K562 (cell line): ENCODE measurements at regions not wholly inside any gene's neighbourhood (a gene's known extent, or its start where the extent isn't known, plus 50 kb on each side); places are given as distances from the start of the nearest gene placed in this dataset.
A peak's percentile ranks its signal among the peaks of the same experiment; 100 is the strongest.

Experiments
- ATAC-seq: fragments of 200-7000 bp; cut with Tn5 transposase; 3 replicates; pipeline ENCODE4 v1.9.1; 2020; ENCODE audit warnings: moderate library complexity
- BruUV-seq: library from RNA; stranded (reverse); fragments of 400-500 nt; replicated peaks from 2 replicates; lab custom pipeline; 2021; lab: Mats Ljungman, UMichigan
- CTCF ChIA-PET: fragments of 300-600 bp; formaldehyde crosslinking; extraction: SDS; loops from one replicate; lab custom pipeline; 2021; ENCODE audit warnings: low intra/inter-chr PET ratio; lab: Yijun Ruan, JAX
- POLR2A ChIA-PET: fragments of 300-600, 350-650 bp; sonication (Branson Sonifier 250); formaldehyde crosslinking; extraction: SDS; loops from one replicate; lab custom pipeline; 2021; ENCODE audit warnings: antibody characterized with exemption, inconsistent platforms; lab: Yijun Ruan, JAX
- DNase-seq, 4 experiments: peaks; one replicate each; pipeline versions ENCODE4 v3.0.0 to v3.0.0-alpha.2; 2011 to 2018; ENCODE audit warnings: low spot score in 3 of 4, mixed read lengths in 3 of 4; ENCODE audit errors: extremely low read depth in 1 of 4
- FAIRE-seq: peaks from 2 replicates; lab custom pipeline; 2011; peaks lifted over from hg19 to GRCh38; lab: Jason Lieb, UNC
- H2AFZ ChIP-seq: 2 replicates; pipeline ENCODE4 v1.6.0; 2011; ENCODE audit warnings: low read depth, low read length, control low read depth, inconsistent platforms
- H3K27ac ChIP-seq: fragments of 200-600 bp; 3 replicates; pipeline ENCODE4 v1.8.0; 2011; ENCODE audit warnings: low read depth, mild to moderate bottlenecking, control low read depth, inconsistent platforms, low read length, moderate library complexity, mixed read lengths; ENCODE audit errors: extremely low read depth
- H3K27me3 ChIP-seq, 2 experiments: fragments of 300-600 bp in 1 of 2; 2 replicates in 1 of 2; 3 replicates in 1 of 2; pipeline versions ENCODE4 v1.6.0 to v1.8.0; 2011; ENCODE audit warnings: inconsistent platforms in 2 of 2, low read length in 2 of 2, mild to moderate bottlenecking in 1 of 2, mixed read lengths in 1 of 2, moderate library complexity in 1 of 2; ENCODE audit not compliant: control insufficient read depth in 2 of 2, insufficient read depth in 2 of 2
- H3K36me3 ChIP-seq: fragments of 300-600 bp; 3 replicates; pipeline ENCODE4 v1.8.0; 2011; ENCODE audit warnings: mild to moderate bottlenecking, low read length, inconsistent platforms; ENCODE audit not compliant: control insufficient read depth, insufficient read depth
- H3K4me1 ChIP-seq, 2 experiments: fragments of 200-600 bp in 1 of 2; replicated peaks in 1 of 2; 2 replicates in 1 of 2; 3 replicates in 1 of 2; pipeline versions ENCODE4 v1.5.1 to v1.8.0; 2011; ENCODE audit warnings: inconsistent platforms in 2 of 2, low read length in 2 of 2, mild to moderate bottlenecking in 1 of 2, mixed read lengths in 1 of 2, moderate library complexity in 1 of 2; ENCODE audit not compliant: control insufficient read depth in 2 of 2, insufficient read depth in 2 of 2
- H3K4me2 ChIP-seq: 2 replicates; pipeline ENCODE4 v1.6.1; 2011; ENCODE audit warnings: low read length, control low read depth, inconsistent platforms, mixed read lengths; ENCODE audit not compliant: insufficient read depth
- H3K4me3 ChIP-seq: fragments of 200-600 bp; sonication (generic), shearing (Covaris generic); 2 replicates; pipeline ENCODE4 v1.5.1; 2016; ENCODE audit warnings: control low read depth, inconsistent platforms
- H3K79me2 ChIP-seq: fragments of 200-600 bp; 3 replicates; pipeline ENCODE4 v1.8.0; 2011; ENCODE audit warnings: low read length, inconsistent platforms; ENCODE audit not compliant: control insufficient read depth, insufficient read depth
- H3K9ac ChIP-seq, 2 experiments: 2 replicates each; pipeline versions ENCODE4 v1.6.0 to v1.6.1; 2011; ENCODE audit warnings: low read depth in 2 of 2, low read length in 2 of 2, control low read depth in 1 of 2, inconsistent platforms in 1 of 2, mild to moderate bottlenecking in 1 of 2, mixed read lengths in 1 of 2; ENCODE audit not compliant: insufficient read depth in 1 of 2
- H3K9me1 ChIP-seq: one replicate; pipeline ENCODE4 v1.6.0; 2011; ENCODE audit warnings: inconsistent platforms, mild to moderate bottlenecking, low read length, moderate library complexity; ENCODE audit not compliant: control insufficient read depth, insufficient read depth
- H3K9me3 ChIP-seq: replicated peaks from 2 replicates; pipeline ENCODE4 v1.5.1; 2011; ENCODE audit warnings: low read depth, low read length, inconsistent platforms; ENCODE audit not compliant: control insufficient read depth, insufficient read depth
- H4K20me1 ChIP-seq: replicated peaks from 2 replicates; pipeline ENCODE4 v1.6.1; 2011; ENCODE audit warnings: low read length, inconsistent platforms, mixed read lengths; ENCODE audit not compliant: control insufficient read depth, insufficient read depth
- ETV1 ChIP-seq: fragments of 450-650 bp; conservative IDR thresholded peaks from 2 replicates; pipeline ENCODE4 v1.6.1; 2016; ENCODE audit warnings: missing genetic modification characterization, control low read depth, low read depth, missing compliant biosample characterization
- RAD21 ChIP-seq, 2 experiments: fragments of 250-450 bp in 1 of 2; fragments of 450-650 bp in 1 of 2; sonication (Bioruptor Pico) in 1 of 2; formaldehyde crosslinking in 1 of 2; IDR thresholded peaks in 1 of 2; conservative IDR thresholded peaks in 1 of 2; 2 replicates each; pipeline versions ENCODE4 v1.4.0 to v1.8.0; 2020 to 2022; ENCODE audit warnings: mild to moderate bottlenecking in 2 of 2, moderate library complexity in 1 of 2
- RB1 ChIP-seq: fragments of 450-650 bp; IDR thresholded peaks from 2 replicates; pipeline ENCODE4 v1.6.1; 2017; ENCODE audit warnings: low read depth, mild to moderate bottlenecking
- RBFOX2 ChIP-seq: fragments of 200-400 bp; formaldehyde crosslinking; IDR thresholded peaks from 2 replicates; pipeline ENCODE4 v1.6.1; 2017; ENCODE audit warnings: low read depth, mild to moderate bottlenecking, low read length, moderate library complexity
- WGBS: fragments of 100-300 bp; shearing (Covaris generic); methylation state at CpG from one replicate; pipeline ENCODE4 v1.1.6; 2016; ENCODE audit warnings: low coverage, mixed read lengths; ENCODE audit not compliant: insufficient coverage; ENCODE audit errors: missing lambda C conversion rate; 5-methylcytosine and 5-hydroxymethylcytosine counted together
- in situ Hi-C: fragments of 300-500 bp; cut with MboI; formaldehyde crosslinking; loops from 4 replicates; pipeline ENCODE4 v1.15.0; 2018; ENCODE audit warnings: inconsistent platforms, mixed read lengths
- intact Hi-C: fragments of 100-400 bp; cut with micrococcal nuclease; formaldehyde crosslinking; loops from 2 replicates; pipeline ENCODE4 v1.14.2; 2022
- TF ChIP-seq, protein P1 (sequence below): sonication (generic); formaldehyde crosslinking; IDR thresholded peaks from 2 replicates; pipeline ENCODE4 v1.8.0; 2022; ENCODE audit warnings: mild to moderate bottlenecking, missing genetic modification reagents
- TF ChIP-seq, protein P2 (sequence below): fragments of 450-650 bp; formaldehyde crosslinking; IDR thresholded peaks from 2 replicates; pipeline ENCODE4 v1.4.0; 2020; ENCODE audit warnings: mild to moderate bottlenecking, moderate library complexity

DNA sequence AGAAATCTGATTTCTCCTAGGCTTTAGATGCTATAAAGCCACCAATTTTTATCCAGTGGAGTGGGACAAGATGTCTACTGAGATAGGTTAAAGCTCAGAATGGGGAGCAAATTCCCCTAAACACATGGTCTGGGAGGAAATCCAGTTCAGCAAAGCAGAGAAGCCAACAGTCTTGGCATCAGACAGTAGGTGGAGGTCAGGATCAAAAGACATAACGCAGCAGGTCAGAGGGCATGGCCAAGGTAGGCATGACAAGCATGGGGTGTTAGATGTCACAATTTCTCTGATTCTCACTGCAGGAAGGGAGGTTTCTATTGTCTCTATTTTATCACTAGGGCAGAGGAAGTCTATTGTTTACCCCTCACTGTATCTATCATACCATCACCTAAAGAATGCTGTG lies 288.2 kb downstream of the ACTL7B start (continued):
- TF ChIP-seq, protein P1, sequence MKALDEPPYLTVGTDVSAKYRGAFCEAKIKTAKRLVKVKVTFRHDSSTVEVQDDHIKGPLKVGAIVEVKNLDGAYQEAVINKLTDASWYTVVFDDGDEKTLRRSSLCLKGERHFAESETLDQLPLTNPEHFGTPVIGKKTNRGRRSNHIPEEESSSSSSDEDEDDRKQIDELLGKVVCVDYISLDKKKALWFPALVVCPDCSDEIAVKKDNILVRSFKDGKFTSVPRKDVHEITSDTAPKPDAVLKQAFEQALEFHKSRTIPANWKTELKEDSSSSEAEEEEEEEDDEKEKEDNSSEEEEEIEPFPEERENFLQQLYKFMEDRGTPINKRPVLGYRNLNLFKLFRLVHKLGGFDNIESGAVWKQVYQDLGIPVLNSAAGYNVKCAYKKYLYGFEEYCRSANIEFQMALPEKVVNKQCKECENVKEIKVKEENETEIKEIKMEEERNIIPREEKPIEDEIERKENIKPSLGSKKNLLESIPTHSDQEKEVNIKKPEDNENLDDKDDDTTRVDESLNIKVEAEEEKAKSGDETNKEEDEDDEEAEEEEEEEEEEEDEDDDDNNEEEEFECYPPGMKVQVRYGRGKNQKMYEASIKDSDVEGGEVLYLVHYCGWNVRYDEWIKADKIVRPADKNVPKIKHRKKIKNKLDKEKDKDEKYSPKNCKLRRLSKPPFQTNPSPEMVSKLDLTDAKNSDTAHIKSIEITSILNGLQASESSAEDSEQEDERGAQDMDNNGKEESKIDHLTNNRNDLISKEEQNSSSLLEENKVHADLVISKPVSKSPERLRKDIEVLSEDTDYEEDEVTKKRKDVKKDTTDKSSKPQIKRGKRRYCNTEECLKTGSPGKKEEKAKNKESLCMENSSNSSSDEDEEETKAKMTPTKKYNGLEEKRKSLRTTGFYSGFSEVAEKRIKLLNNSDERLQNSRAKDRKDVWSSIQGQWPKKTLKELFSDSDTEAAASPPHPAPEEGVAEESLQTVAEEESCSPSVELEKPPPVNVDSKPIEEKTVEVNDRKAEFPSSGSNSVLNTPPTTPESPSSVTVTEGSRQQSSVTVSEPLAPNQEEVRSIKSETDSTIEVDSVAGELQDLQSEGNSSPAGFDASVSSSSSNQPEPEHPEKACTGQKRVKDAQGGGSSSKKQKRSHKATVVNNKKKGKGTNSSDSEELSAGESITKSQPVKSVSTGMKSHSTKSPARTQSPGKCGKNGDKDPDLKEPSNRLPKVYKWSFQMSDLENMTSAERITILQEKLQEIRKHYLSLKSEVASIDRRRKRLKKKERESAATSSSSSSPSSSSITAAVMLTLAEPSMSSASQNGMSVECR (CRISPR knock-in tag) = no peak
- no peak for TF ChIP-seq RBFOX2

DNA sequence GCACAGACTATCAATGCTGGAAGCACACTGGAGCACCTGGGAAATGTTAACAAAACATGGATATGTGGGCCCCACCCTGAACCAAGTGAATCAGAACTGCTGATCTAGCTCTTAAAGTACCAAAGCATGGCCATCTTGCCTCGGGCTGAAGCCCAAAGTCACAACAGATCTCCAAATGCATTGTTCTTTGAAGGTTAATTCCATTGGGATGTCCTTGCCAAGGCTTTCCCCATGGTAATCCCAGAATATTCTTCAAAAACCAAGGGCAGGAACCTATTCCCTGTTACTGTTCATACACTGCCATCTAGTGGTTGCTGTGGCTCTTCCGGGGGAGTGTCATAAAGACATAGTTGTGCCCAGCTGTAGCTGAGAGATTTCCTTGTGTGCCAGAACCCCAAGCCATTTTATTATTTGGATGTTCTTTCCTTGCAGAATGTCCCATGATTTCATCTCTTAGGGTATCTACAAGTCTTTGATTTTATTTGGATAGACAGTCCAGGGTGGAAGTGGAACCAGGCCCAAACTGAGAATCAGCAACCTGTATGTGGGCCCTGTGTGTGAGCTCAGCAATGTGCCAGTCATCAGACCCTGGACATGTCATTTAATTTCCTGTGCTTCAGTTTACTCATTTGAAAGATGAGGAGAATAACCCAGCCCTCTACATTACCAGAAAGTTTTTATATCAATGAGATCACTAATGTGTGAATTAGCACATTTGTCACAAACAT lies 290.0 kb downstream of the ACTL7B start:
- BruUV-seq = no TSS peak
- peak; percentile 95 for ATAC-seq
- Histone ChIP-seq H3K4me1 (no peaks in the 10 kb centered on the region), H3K9me3 (no peaks in the 10 kb centered on the region), H3K36me3 (no peaks in the 10 kb centered on the region), H3K27ac (no peak overlapping the region), H3K9me1 (no peaks in the 10 kb centered on the region), H3K4me2 (no peak overlapping the region), H3K4me3 (no peak overlapping the region), H4K20me1 (no peaks in the 10 kb centered on the region), H2AFZ (no peak overlapping the region), H3K9ac (no peak overlapping the region), H3K79me2 (no peaks in the 10 kb centered on the region), H3K27me3 (peaks cover 0 to 4% of the 10 kb centered on the region in 2 experiments; a peak in 1 of 5 replicates)
- in situ Hi-C loops = loop anchor here (10.0 kb wide), 2 partner anchors 1091 to 1141 kb away; no protein-coding TSS in a partner anchor
- POLR2A ChIA-PET = interaction anchor here (1.0 kb wide), 2 partner anchors 13 to 1143 kb away, joined by 3 to 6 read pairs; no protein-coding TSS in a partner anchor
- 0% methylated on average over 2 of the region's 2 CpGs for WGBS
- FAIRE-seq = peak; percentile 96
- peak; percentile 67 to 75 (median 70) for DNase-seq
- intact Hi-C loops = loop anchor here (1.0 to 10.0 kb wide), 5 partner anchors 98 to 1144 kb away; no protein-coding TSS in a partner anchor
- CTCF ChIA-PET = interaction anchor here (1.2 to 1.4 kb wide), 2 partner anchors 1082 to 1143 kb away, joined by 3 to 6 read pairs; no protein-coding TSS in a partner anchor
- TF ChIP-seq RB1 (peak; percentile 28; the same call in 1 of the 2 replicates), RAD21 (CRISPR knock-in tag; conservative IDR thresholded peaks at IDR 0.05 in 1 of 2, IDR thresholded peaks at IDR 0.05 in 1 of 2) (peak; percentile 86 to 90), ETV1 (tag) (peak; percentile 49; the same call in 1 of the 2 replicates)
- TF ChIP-seq, protein P2, sequence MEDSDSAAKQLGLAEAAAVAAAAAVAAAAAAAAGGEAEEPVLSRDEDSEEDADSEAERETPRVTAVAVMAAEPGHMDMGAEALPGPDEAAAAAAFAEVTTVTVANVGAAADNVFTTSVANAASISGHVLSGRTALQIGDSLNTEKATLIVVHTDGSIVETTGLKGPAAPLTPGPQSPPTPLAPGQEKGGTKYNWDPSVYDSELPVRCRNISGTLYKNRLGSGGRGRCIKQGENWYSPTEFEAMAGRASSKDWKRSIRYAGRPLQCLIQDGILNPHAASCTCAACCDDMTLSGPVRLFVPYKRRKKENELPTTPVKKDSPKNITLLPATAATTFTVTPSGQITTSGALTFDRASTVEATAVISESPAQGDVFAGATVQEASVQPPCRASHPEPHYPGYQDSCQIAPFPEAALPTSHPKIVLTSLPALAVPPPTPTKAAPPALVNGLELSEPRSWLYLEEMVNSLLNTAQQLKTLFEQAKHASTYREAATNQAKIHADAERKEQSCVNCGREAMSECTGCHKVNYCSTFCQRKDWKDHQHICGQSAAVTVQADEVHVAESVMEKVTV = peak; percentile 70
